Endothelial cell of umbilical vein (primary cell): ENCODE measurements at regions not wholly inside any gene's neighbourhood (a gene's known extent, or its start where the extent isn't known, plus 50 kb on each side); places are given as distances from the start of the nearest gene placed in this dataset.

Experiments
- BruUV-seq: library from RNA; stranded (reverse); fragments of 400-500 nt; replicated peaks from 2 replicates; lab custom pipeline; 2021; lab: Mats Ljungman, UMichigan
- CTCF ChIA-PET: fragments of 300-600, 350-600 bp; sonication (Branson Sonifier 250); formaldehyde crosslinking; loops from one replicate; lab custom pipeline; 2021; ENCODE audit warnings: antibody characterized with exemption, inconsistent platforms; lab: Charles Lee
- POLR2A ChIA-PET: fragments of 300-600, 350-600 bp; sonication (Branson Sonifier 250); formaldehyde crosslinking; loops from one replicate; lab custom pipeline; 2021; ENCODE audit warnings: antibody characterized with exemption, inconsistent platforms; lab: Charles Lee
- DNase-seq: peaks from one replicate; pipeline ENCODE4 v3.0.0-alpha.2; 2011; ENCODE audit warnings: low read depth, low spot score
- FAIRE-seq: peaks from 2 replicates; lab custom pipeline; 2011; peaks lifted over from hg19 to GRCh38; lab: Jason Lieb, UNC
- H2AFZ ChIP-seq: 2 replicates; pipeline ENCODE4 v1.6.0; 2012; ENCODE audit warnings: low read depth, low read length, control low read depth, inconsistent platforms
- H3K27ac ChIP-seq: 2 replicates; pipeline ENCODE4 v1.5.1; 2011; ENCODE audit warnings: low read depth, mild to moderate bottlenecking, control low read depth, low read length, moderate library complexity; ENCODE audit not compliant: insufficient read depth
- H3K27me3 ChIP-seq, 2 experiments: 2 replicates each; pipeline versions ENCODE4 v1.6.0 to v1.6.1; 2011; ENCODE audit warnings: low read length in 2 of 2, mixed read lengths in 1 of 2; ENCODE audit not compliant: control insufficient read depth in 2 of 2, insufficient read depth in 2 of 2
- H3K36me3 ChIP-seq, 2 experiments: 2 replicates in 1 of 2; 3 replicates in 1 of 2; pipeline ENCODE4 v1.5.1; 2011; ENCODE audit warnings: low read length in 2 of 2, mild to moderate bottlenecking in 1 of 2, moderate library complexity in 1 of 2; ENCODE audit not compliant: control insufficient read depth in 2 of 2, insufficient read depth in 2 of 2; ENCODE audit errors: extremely low read depth in 1 of 2
- H3K4me1 ChIP-seq: 3 replicates; pipeline ENCODE4 v1.5.1; 2011; ENCODE audit warnings: mild to moderate bottlenecking, low read length; ENCODE audit not compliant: control insufficient read depth, insufficient read depth; ENCODE audit errors: extremely low read depth
- H3K4me2 ChIP-seq: 2 replicates; pipeline ENCODE4 v1.6.1; 2011; ENCODE audit warnings: low read length, control low read depth, mixed read lengths; ENCODE audit not compliant: insufficient read depth
- H3K4me3 ChIP-seq, 3 experiments: fragments of 200-600 bp in 1 of 3; sonication (generic), shearing (Covaris generic) in 1 of 3; replicated peaks in 1 of 3; 2 replicates each; pipeline ENCODE4 v1.5.1; 2011 to 2016; ENCODE audit warnings: control low read depth in 3 of 3, low read length in 3 of 3, mild to moderate bottlenecking in 2 of 3, inconsistent platforms in 1 of 3, low read depth in 1 of 3, moderate library complexity in 1 of 3; ENCODE audit not compliant: insufficient read depth in 1 of 3
- H3K79me2 ChIP-seq: 2 replicates; pipeline ENCODE4 v1.6.0; 2012; ENCODE audit warnings: low read length, inconsistent platforms; ENCODE audit not compliant: control insufficient read depth, insufficient read depth
- H3K9ac ChIP-seq: replicated peaks from 2 replicates; pipeline ENCODE3; 2011; ENCODE audit warnings: low read length, control low read depth; ENCODE audit not compliant: insufficient read depth; ENCODE audit errors: extremely low read depth
- H3K9me1 ChIP-seq: replicated peaks from 3 replicates; pipeline ENCODE4 v1.6.0; 2011; ENCODE audit warnings: mild to moderate bottlenecking, low read length; ENCODE audit not compliant: control insufficient read depth, insufficient read depth; ENCODE audit errors: extremely low read depth
- H3K9me3 ChIP-seq: replicated peaks from 2 replicates; pipeline ENCODE4 v1.5.1; 2012; ENCODE audit warnings: low read length, inconsistent platforms; ENCODE audit not compliant: control insufficient read depth, insufficient read depth
- H4K20me1 ChIP-seq: replicated peaks from 2 replicates; pipeline ENCODE3; 2011; ENCODE audit warnings: mild to moderate bottlenecking, low read length; ENCODE audit not compliant: control insufficient read depth, insufficient read depth; ENCODE audit errors: extremely low read depth
- GATA2 ChIP-seq: IDR thresholded peaks from 2 replicates; pipeline ENCODE4 v1.7.0; 2011; ENCODE audit warnings: low read depth, mild to moderate bottlenecking, moderate library complexity, mixed read lengths, low read length; ENCODE audit not compliant: insufficient read length, insufficient read depth
- JUN ChIP-seq: IDR thresholded peaks from 2 replicates; pipeline ENCODE4 v1.6.1; 2011; ENCODE audit warnings: borderline replicate concordance, low read depth; ENCODE audit not compliant: insufficient read length, insufficient read depth
- MYC ChIP-seq: IDR thresholded peaks from one replicate; pipeline ENCODE4 v1.6.1; 2011; ENCODE audit warnings: mild to moderate bottlenecking, low read depth, low read length
- POLR2A ChIP-seq: IDR thresholded peaks from 2 replicates; pipeline ENCODE4 v1.6.1; 2012; ENCODE audit warnings: low read depth, mild to moderate bottlenecking, control low read depth, low read length
- dilution Hi-C: fragments of 300-500 bp; cut with MboI; formaldehyde crosslinking; loops from one replicate; pipeline ENCODE4 v1.15.0; 2019; ENCODE audit warnings: low sequenced_read_pairs; ENCODE audit not compliant: extremely low pct_ligation_motif_present
- intact Hi-C: fragments of 100-400 bp; cut with micrococcal nuclease; formaldehyde crosslinking; loops from one replicate; pipeline ENCODE4 v1.10.0; 2022
- TF ChIP-seq, protein P1 (sequence below), 2 donors: IDR thresholded peaks; 1 replicate in 1 of 2; 2 replicates in 1 of 2; pipeline ENCODE4 v1.5.1; 2011; ENCODE audit warnings: low read length in 2 of 2, mild to moderate bottlenecking in 2 of 2, moderate library complexity in 2 of 2, control low read depth in 1 of 2, inconsistent platforms in 1 of 2, low read depth in 1 of 2; ENCODE audit not compliant: insufficient read depth in 1 of 2; ENCODE audit errors: extremely low read depth in 1 of 2
- TF ChIP-seq, protein P2 (sequence below): IDR thresholded peaks from 2 replicates; pipeline ENCODE4 v1.6.1; 2011; ENCODE audit not compliant: insufficient read depth, insufficient read length

DNA sequence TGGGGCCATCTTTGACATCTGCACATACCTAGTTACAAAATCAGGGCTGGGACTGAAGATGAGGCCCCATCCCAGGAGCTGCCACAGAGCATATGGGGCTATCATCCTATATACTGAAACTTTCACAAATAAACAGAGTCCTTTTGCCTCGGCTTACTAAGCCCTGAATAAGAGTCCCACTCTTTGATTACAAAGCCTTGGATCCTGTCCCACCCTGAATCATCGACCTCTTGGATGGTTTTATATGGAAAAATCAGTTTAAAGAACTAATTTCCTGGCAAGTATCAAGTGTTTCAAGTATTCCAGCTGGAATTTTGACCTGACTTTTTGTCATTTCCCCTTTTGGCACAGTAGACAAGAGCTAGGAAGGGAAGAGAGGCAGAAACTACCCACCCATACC lies 331.3 kb upstream of the FRG2C start:
- Histone ChIP-seq H3K9me3 (no peaks in the 10 kb centered on the region), H3K4me2 (no peak overlapping the region), H3K27me3 (no peaks in the 10 kb centered on the region), H3K9ac (no peak overlapping the region), H3K9me1 (no peaks in the 10 kb centered on the region), H2AFZ (no peak overlapping the region), H3K27ac (no peak overlapping the region), H3K4me1 (no peaks in the 10 kb centered on the region), H3K4me3 (no peak overlapping the region), H3K79me2 (no peaks in the 10 kb centered on the region), H3K36me3 (no peaks in the 10 kb centered on the region), H4K20me1 (no peaks in the 10 kb centered on the region)
- ChIA-PET CTCF (no interaction called here), POLR2A (no interaction called here)
- TF ChIP-seq, protein P1, sequence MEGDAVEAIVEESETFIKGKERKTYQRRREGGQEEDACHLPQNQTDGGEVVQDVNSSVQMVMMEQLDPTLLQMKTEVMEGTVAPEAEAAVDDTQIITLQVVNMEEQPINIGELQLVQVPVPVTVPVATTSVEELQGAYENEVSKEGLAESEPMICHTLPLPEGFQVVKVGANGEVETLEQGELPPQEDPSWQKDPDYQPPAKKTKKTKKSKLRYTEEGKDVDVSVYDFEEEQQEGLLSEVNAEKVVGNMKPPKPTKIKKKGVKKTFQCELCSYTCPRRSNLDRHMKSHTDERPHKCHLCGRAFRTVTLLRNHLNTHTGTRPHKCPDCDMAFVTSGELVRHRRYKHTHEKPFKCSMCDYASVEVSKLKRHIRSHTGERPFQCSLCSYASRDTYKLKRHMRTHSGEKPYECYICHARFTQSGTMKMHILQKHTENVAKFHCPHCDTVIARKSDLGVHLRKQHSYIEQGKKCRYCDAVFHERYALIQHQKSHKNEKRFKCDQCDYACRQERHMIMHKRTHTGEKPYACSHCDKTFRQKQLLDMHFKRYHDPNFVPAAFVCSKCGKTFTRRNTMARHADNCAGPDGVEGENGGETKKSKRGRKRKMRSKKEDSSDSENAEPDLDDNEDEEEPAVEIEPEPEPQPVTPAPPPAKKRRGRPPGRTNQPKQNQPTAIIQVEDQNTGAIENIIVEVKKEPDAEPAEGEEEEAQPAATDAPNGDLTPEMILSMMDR (IDR thresholded peaks at IDR 0.05; ENCODE audit: extremely low read depth in 1 of 2, insufficient read depth in 1 of 2, low read depth in 1 of 2, low read length in 2 of 2): no peak
- TF ChIP-seq, protein P2, sequence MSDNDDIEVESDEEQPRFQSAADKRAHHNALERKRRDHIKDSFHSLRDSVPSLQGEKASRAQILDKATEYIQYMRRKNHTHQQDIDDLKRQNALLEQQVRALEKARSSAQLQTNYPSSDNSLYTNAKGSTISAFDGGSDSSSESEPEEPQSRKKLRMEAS: no peak
- TF ChIP-seq POLR2A: no peak
- TF ChIP-seq GATA2: no peak
- no peak for TF ChIP-seq JUN
- no peak for TF ChIP-seq MYC
- FAIRE-seq (no peak), DNase-seq (no peak)
- intact Hi-C loops (no loop called here), dilution Hi-C loops (no loop called here)
- BruUV-seq: no TSS peak

DNA sequence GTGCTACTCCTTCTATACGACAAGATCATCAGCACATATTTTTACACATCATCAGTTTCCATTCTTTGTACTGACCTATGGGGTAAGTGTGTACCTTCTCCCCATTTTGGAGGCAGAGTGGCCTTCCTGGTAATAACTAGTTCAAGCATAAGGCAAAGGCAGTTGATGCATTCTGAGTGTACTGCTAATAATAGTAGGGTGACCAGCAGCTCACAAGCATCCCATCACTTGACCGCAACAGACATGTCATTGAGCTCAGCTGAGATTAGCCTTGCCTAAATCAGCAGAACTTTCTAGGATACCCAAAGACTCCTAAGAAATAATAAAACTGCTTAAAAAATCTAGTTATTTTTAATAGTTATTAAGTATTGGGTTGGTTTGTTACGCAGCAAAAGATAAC lies 329.8 kb upstream of the FRG2C start:
- H3K4me1 ChIP-seq: no peaks in the 10 kb centered on the region
- H3K27me3 ChIP-seq: no peaks in the 10 kb centered on the region
- no peak overlapping the region for H3K4me2 ChIP-seq
- ChIA-PET POLR2A (no interaction called here), CTCF (no interaction called here)
- no peak for TF ChIP-seq GATA2
- DNase-seq (no peak), FAIRE-seq (no peak)
- no peak overlapping the region for H3K9ac ChIP-seq
- H3K9me1 ChIP-seq: no peaks in the 10 kb centered on the region
- H3K9me3 ChIP-seq: no peaks in the 10 kb centered on the region
- H3K27ac ChIP-seq: no peak overlapping the region
- BruUV-seq: no TSS peak
- dilution Hi-C loops (no loop called here), intact Hi-C loops (no loop called here)
- no peaks in the 10 kb centered on the region for H3K36me3 ChIP-seq
- no peak overlapping the region for H3K4me3 ChIP-seq
- H2AFZ ChIP-seq: no peak overlapping the region
- no peaks in the 10 kb centered on the region for H3K79me2 ChIP-seq
- no peaks in the 10 kb centered on the region for H4K20me1 ChIP-seq
